ENCODE measurements at regions not wholly inside any gene's neighbourhood (a gene's known extent, or its start where the extent isn't known, plus 50 kb on each side); places are given as distances from the start of the nearest gene placed in this dataset.

- H3K4me3 Mint-ChIP-seq, result no peak overlapping the region
- no peak overlapping the region for H3K27ac Mint-ChIP-seq
- TF ChIP-seq RORB (CRISPR knock-in tag; IDR thresholded peaks at IDR 0.05) (no peak), CREM (CRISPR knock-in tag; IDR thresholded peaks at IDR 0.05) (no peak), ZNF512 (CRISPR knock-in tag; IDR thresholded peaks at IDR 0.05; ENCODE audit: borderline replicate concordance) (no peak), JUN (CRISPR knock-in tag; IDR thresholded peaks at IDR 0.05) (no peak), AR (CRISPR knock-in tag; IDR thresholded peaks at IDR 0.05) (no peak), ZSCAN18 (CRISPR knock-in tag; IDR thresholded peaks at IDR 0.05) (no peak), FOXJ3 (CRISPR knock-in tag; IDR thresholded peaks at IDR 0.05; ENCODE audit: borderline replicate concordance) (no peak), ATF6 (CRISPR knock-in tag; IDR thresholded peaks at IDR 0.05) (no peak), ETV6 (CRISPR knock-in tag; IDR thresholded peaks at IDR 0.05) (no peak), TEAD4 (CRISPR knock-in tag; IDR thresholded peaks at IDR 0.05) (no peak)
- no peaks in the 10 kb centered on the region for H3K4me1 Mint-ChIP-seq
- POLR2A ChIA-PET, result no interaction called here
- ATAC-seq, result no peak
- no peak for DNase-seq (ENCODE audit: low spot score)
- CTCF ChIA-PET, result no interaction called here
- peaks cover 44% of the 10 kb centered on the region for H3K9me3 Mint-ChIP-seq
- H3K27me3 Mint-ChIP-seq (ENCODE audit: low read depth), result peaks cover 3% of the 10 kb centered on the region; the same call in 1 of the 2 replicates
- peaks cover 17% of the 10 kb centered on the region for H3K36me3 Mint-ChIP-seq
Measured at GRCh38 chr10:44437840-44438511, 53.1 kb upstream of the CXCL12 start.

GRCh38 chr10:44439239-44439957, 54.5 kb upstream of the CXCL12 start:
- peaks cover 44% of the 10 kb centered on the region for H3K9me3 Mint-ChIP-seq
- no peak overlapping the region for H3K27ac Mint-ChIP-seq
- no peak overlapping the region for H3K4me3 Mint-ChIP-seq
- DNase-seq (ENCODE audit: low spot score), result no peak
- H3K27me3 Mint-ChIP-seq (ENCODE audit: low read depth), result peaks cover 3% of the 10 kb centered on the region; the same call in 1 of the 2 replicates
- ChIA-PET POLR2A (no interaction called here), CTCF (no interaction called here)
- H3K36me3 Mint-ChIP-seq, result peaks cover 13% of the 10 kb centered on the region
- no peak for ATAC-seq
- H3K4me1 Mint-ChIP-seq, result no peaks in the 10 kb centered on the region
- no peak for TF ChIP-seq NFE2L1 (CRISPR knock-in tag; IDR thresholded peaks at IDR 0.05)
- TF ChIP-seq IRF2 (CRISPR knock-in tag; IDR thresholded peaks at IDR 0.05; ENCODE audit: borderline replicate concordance, low read depth), result no peak
- no peak for TF ChIP-seq RELA (CRISPR knock-in tag; IDR thresholded peaks at IDR 0.05; ENCODE audit: borderline replicate concordance)
- no peak for TF ChIP-seq CREB1 (CRISPR knock-in tag; IDR thresholded peaks at IDR 0.05)
- TF ChIP-seq ZNF281 (CRISPR knock-in tag; IDR thresholded peaks at IDR 0.05), result no peak
- TF ChIP-seq ZMAT4 (CRISPR knock-in tag; IDR thresholded peaks at IDR 0.05), result no peak
- no peak for TF ChIP-seq GRHL2 (CRISPR knock-in tag; IDR thresholded peaks at IDR 0.05; ENCODE audit: insufficient replicate concordance, severe bottlenecking)
- no peak for TF ChIP-seq EMX1 (CRISPR knock-in tag; IDR thresholded peaks at IDR 0.05)
- TF ChIP-seq NFYB (CRISPR knock-in tag; conservative IDR thresholded peaks at IDR 0.05; ENCODE audit: low read depth), result no peak
- no peak for TF ChIP-seq ZNF416 (CRISPR knock-in tag; IDR thresholded peaks at IDR 0.05)
- no peak for TF ChIP-seq TCF7 (CRISPR knock-in tag; IDR thresholded peaks at IDR 0.05; ENCODE audit: low read depth)
- no peak for TF ChIP-seq NR1H2 (CRISPR knock-in tag; IDR thresholded peaks at IDR 0.05)
- no peak for TF ChIP-seq PREB (CRISPR knock-in tag; IDR thresholded peaks at IDR 0.05; ENCODE audit: borderline replicate concordance)
